ENCODE measurements at regions not wholly inside any gene's neighbourhood (a gene's known extent, or its start where the extent isn't known, plus 50 kb on each side); places are given as distances from the start of the nearest gene placed in this dataset.

- DNase-seq (ENCODE audit: low read depth, low spot score): no peak
- H4K20me1 ChIP-seq (ENCODE audit: insufficient read depth): no peaks in the 10 kb centered on the region
- no peak overlapping the region for H2AFZ ChIP-seq (ENCODE audit: low read depth, low read length, poor library complexity, severe bottlenecking)
- H3K9me2 ChIP-seq (ENCODE audit: insufficient read depth): no peaks in the 10 kb centered on the region
- no peaks in the 10 kb centered on the region for H3K36me3 ChIP-seq (ENCODE audit: control insufficient read depth in 1 of 2, insufficient read depth in 2 of 2, low read length in 2 of 2)
- ChIA-PET POLR2A (interaction anchor here (1.3 kb wide), 1 partner anchor 9 kb away, joined by 3 read pairs; no protein-coding TSS in a partner anchor), CTCF (no interaction called here), RAD21 (ENCODE audit: low non-redundant PET in 1 of 2, low total read pairs in 2 of 2, uncharacterized antibody in 2 of 2, unreplicated experiment in 2 of 2) (no interaction called here)
- ATAC-seq: no peak
- H3K4me3 ChIP-seq (replicated peaks in 1 of 2; ENCODE audit: low read depth in 1 of 2, low read length in 2 of 2): no peak overlapping the region
- H3K27me3 ChIP-seq (ENCODE audit: insufficient read depth, low read length): no peaks in the 10 kb centered on the region
- TF ChIP-seq EZH2 (IDR thresholded peaks at IDR 0.05) (no peak), CTCF (IDR thresholded peaks at IDR 0.05 in 2 of 3, conservative IDR thresholded peaks at IDR 0.05 in 1 of 3; ENCODE audit: borderline replicate concordance in 1 of 3, insufficient read depth in 1 of 3, low read depth in 2 of 3, low read length in 2 of 3) (no peak), ZBTB33 (IDR thresholded peaks at IDR 0.05; ENCODE audit: extremely low read depth, insufficient replicate concordance, low read length) (no peak), SIN3A (IDR thresholded peaks at IDR 0.05; ENCODE audit: low read depth) (no peak), JUND (IDR thresholded peaks at IDR 0.05) (no peak), SRF (IDR thresholded peaks at IDR 0.05; ENCODE audit: low read depth) (no peak), MAX (IDR thresholded peaks at IDR 0.05) (no peak), EGR1 (IDR thresholded peaks at IDR 0.05; ENCODE audit: low read depth) (no peak), ZFX (IDR thresholded peaks at IDR 0.05) (no peak)
- intact Hi-C loops (cut with micrococcal nuclease): no loop called here
- H3K4me2 ChIP-seq (ENCODE audit: low read length): no peak overlapping the region
- H3K79me2 ChIP-seq (ENCODE audit: insufficient read depth, low read length): no peaks in the 10 kb centered on the region
- H3K27ac ChIP-seq (ENCODE audit: low read depth, low read length): no peak overlapping the region
- H3K4me1 ChIP-seq (ENCODE audit: control insufficient read depth in 1 of 2, insufficient read depth in 2 of 2, low read length in 2 of 2): no peaks in the 10 kb centered on the region
- no peaks in the 10 kb centered on the region for H3K9me3 ChIP-seq (ENCODE audit: control insufficient read depth in 1 of 2, insufficient read depth in 1 of 2, low read depth in 1 of 2, low read length in 2 of 2)
- BruUV-seq (replicated peaks): no TSS peak
- H3K9ac ChIP-seq (ENCODE audit: low read length): no peak overlapping the region
Measured at GRCh38 chr5:124234770-124235562, 511.5 kb downstream of the ZNF608 start.

Data from HCT116 (cell line).